Osteoblast (primary cell): ENCODE measurements at regions not wholly inside any gene's neighbourhood (a gene's known extent, or its start where the extent isn't known, plus 50 kb on each side); places are given as distances from the start of the nearest gene placed in this dataset.

Experiments used
- DNase-seq: peaks from one replicate; pipeline ENCODE4 v3.0.0; 2011; ENCODE audit warnings: low spot score, mixed read lengths; ENCODE audit not compliant: insufficient read length; ENCODE audit errors: missing footprints
- H2AFZ ChIP-seq: 2 replicates; pipeline ENCODE4 v1.6.0; 2011; ENCODE audit warnings: mild to moderate bottlenecking, low read length
- H3K27ac ChIP-seq: 2 replicates; pipeline ENCODE4 v1.5.1; 2011; ENCODE audit warnings: mild to moderate bottlenecking, low read depth, low read length, moderate library complexity
- H3K27me3 ChIP-seq: 2 replicates; pipeline ENCODE4 v1.6.0; 2012; ENCODE audit warnings: mild to moderate bottlenecking, control low read depth, inconsistent platforms, low read length, moderate library complexity; ENCODE audit not compliant: insufficient read depth
- H3K36me3 ChIP-seq: 2 replicates; pipeline ENCODE4 v1.5.1; 2011; ENCODE audit warnings: mild to moderate bottlenecking, low read length, control low read depth, moderate library complexity; ENCODE audit not compliant: insufficient read depth
- H3K4me1 ChIP-seq: 2 replicates; pipeline ENCODE4 v1.5.1; 2011; ENCODE audit warnings: mild to moderate bottlenecking, low read length, control low read depth, moderate library complexity; ENCODE audit not compliant: insufficient read depth
- H3K4me2 ChIP-seq: 2 replicates; pipeline ENCODE4 v1.6.0; 2011; ENCODE audit warnings: mild to moderate bottlenecking, low read length; ENCODE audit not compliant: insufficient read depth
- H3K4me3 ChIP-seq: fragments of 200-600 bp; sonication (generic); 3 replicates; pipeline ENCODE4 v1.5.1; 2012; ENCODE audit warnings: mild to moderate bottlenecking, low read length, inconsistent platforms; ENCODE audit not compliant: insufficient read depth
- H3K79me2 ChIP-seq: 2 replicates; pipeline ENCODE4 v1.6.0; 2012; ENCODE audit warnings: mild to moderate bottlenecking, low read length, control low read depth, inconsistent platforms; ENCODE audit not compliant: insufficient read depth
- H3K9me3 ChIP-seq: 2 replicates; pipeline ENCODE4 v1.5.1; 2011; ENCODE audit warnings: low read depth, low read length, control low read depth
- H4K20me1 ChIP-seq: 2 replicates; pipeline ENCODE4 v1.6.0; 2012; ENCODE audit warnings: mild to moderate bottlenecking, low read length, control low read depth; ENCODE audit not compliant: insufficient read depth
- TF ChIP-seq, protein P1 (sequence below): IDR thresholded peaks from 2 replicates; pipeline ENCODE4 v1.5.1; 2011; ENCODE audit warnings: mild to moderate bottlenecking, low read depth, low read length, moderate library complexity; ENCODE audit errors: extremely low read depth

DNA sequence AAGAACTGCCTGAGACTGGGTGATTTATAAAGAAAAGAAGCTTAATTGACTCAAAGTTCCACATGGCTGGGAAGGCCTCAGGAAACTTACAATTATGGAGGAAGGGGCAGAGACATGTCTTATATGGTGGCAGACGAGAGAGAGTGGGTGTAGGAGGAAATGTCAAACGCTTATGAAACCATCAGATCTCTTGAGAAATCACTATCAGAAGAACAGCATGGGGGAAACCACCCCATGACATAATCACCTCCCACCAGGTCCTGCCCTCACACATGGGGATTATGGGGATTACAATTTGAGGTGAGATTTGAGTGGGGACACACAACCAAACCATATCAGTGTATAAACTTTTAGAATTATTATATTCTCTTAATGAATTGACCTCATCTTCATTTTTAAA, 335.9 kb upstream of the DPYD start:
- no peaks in the 10 kb centered on the region for H3K36me3 ChIP-seq
- no peak for DNase-seq
- TF ChIP-seq, protein P1, sequence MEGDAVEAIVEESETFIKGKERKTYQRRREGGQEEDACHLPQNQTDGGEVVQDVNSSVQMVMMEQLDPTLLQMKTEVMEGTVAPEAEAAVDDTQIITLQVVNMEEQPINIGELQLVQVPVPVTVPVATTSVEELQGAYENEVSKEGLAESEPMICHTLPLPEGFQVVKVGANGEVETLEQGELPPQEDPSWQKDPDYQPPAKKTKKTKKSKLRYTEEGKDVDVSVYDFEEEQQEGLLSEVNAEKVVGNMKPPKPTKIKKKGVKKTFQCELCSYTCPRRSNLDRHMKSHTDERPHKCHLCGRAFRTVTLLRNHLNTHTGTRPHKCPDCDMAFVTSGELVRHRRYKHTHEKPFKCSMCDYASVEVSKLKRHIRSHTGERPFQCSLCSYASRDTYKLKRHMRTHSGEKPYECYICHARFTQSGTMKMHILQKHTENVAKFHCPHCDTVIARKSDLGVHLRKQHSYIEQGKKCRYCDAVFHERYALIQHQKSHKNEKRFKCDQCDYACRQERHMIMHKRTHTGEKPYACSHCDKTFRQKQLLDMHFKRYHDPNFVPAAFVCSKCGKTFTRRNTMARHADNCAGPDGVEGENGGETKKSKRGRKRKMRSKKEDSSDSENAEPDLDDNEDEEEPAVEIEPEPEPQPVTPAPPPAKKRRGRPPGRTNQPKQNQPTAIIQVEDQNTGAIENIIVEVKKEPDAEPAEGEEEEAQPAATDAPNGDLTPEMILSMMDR: no peak

DNA sequence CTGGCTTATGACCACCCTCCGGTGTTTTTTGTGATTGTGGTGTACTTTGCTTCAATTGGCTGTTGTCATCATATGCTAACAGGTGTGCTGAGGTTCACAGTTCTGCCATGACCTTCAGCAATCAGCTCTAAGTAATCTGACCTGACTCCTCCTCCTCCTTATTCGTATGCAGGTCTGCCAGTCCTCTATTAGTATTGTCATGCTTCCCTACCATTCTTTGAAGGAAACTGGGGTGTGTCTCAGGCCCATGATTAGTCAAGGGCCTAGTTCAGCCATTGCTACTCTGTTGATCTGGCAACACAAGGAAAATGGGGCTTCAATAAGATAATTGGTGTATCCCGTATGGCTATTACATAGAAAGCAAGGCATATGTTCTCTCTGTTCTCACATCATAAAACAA, 332.3 kb upstream of the DPYD start:
- H2AFZ ChIP-seq: no peak overlapping the region
- no peaks in the 10 kb centered on the region for H3K9me3 ChIP-seq
- no peaks in the 10 kb centered on the region for H3K27me3 ChIP-seq
- DNase-seq: no peak
- no peaks in the 10 kb centered on the region for H3K4me1 ChIP-seq
- H3K4me2 ChIP-seq: no peak overlapping the region
- H3K79me2 ChIP-seq: no peaks in the 10 kb centered on the region
- no peak overlapping the region for H3K27ac ChIP-seq
- no peaks in the 10 kb centered on the region for H4K20me1 ChIP-seq
- no peak overlapping the region for H3K4me3 ChIP-seq
- no peaks in the 10 kb centered on the region for H3K36me3 ChIP-seq
- TF ChIP-seq, protein P1: no peak

More for the DNA sequence above, 335.9 kb upstream of the DPYD start:
- H4K20me1 ChIP-seq: no peaks in the 10 kb centered on the region
- H3K27ac ChIP-seq: no peak overlapping the region
- H3K79me2 ChIP-seq: no peaks in the 10 kb centered on the region
- H3K9me3 ChIP-seq: no peaks in the 10 kb centered on the region
- H3K4me1 ChIP-seq: no peaks in the 10 kb centered on the region
- H3K27me3 ChIP-seq: no peaks in the 10 kb centered on the region
- no peak overlapping the region for H3K4me2 ChIP-seq
- H3K4me3 ChIP-seq: no peak overlapping the region
- H2AFZ ChIP-seq: no peak overlapping the region

DNA sequence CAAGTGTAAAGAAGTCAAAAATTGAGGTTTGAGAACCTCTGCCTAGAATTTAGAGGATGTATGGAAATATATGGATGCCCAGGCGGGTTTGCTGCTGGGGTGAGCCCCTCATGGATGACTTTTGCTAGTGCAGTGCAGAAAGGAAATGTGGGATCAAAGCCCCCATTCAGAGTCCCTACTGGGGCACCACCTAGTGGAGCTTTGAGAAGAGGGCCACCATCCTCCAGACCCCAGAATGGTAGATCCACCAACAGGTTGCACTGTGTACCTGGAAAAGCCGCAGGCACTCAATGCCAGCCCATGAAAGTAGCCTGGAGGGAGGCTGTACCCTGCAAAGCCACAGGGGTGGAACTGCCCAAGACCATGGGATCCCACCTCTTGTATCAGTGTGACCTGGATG, 330.7 kb upstream of the DPYD start:
- no peak overlapping the region for H2AFZ ChIP-seq
- no peak overlapping the region for H3K4me3 ChIP-seq
- no peak for DNase-seq
- no peak overlapping the region for H3K27ac ChIP-seq
- no peak overlapping the region for H3K4me2 ChIP-seq
- no peaks in the 10 kb centered on the region for H3K4me1 ChIP-seq
- no peaks in the 10 kb centered on the region for H4K20me1 ChIP-seq
- H3K79me2 ChIP-seq: no peaks in the 10 kb centered on the region
- TF ChIP-seq, protein P1: no peak
- no peaks in the 10 kb centered on the region for H3K36me3 ChIP-seq
- H3K27me3 ChIP-seq: no peaks in the 10 kb centered on the region
- no peaks in the 10 kb centered on the region for H3K9me3 ChIP-seq

DNA sequence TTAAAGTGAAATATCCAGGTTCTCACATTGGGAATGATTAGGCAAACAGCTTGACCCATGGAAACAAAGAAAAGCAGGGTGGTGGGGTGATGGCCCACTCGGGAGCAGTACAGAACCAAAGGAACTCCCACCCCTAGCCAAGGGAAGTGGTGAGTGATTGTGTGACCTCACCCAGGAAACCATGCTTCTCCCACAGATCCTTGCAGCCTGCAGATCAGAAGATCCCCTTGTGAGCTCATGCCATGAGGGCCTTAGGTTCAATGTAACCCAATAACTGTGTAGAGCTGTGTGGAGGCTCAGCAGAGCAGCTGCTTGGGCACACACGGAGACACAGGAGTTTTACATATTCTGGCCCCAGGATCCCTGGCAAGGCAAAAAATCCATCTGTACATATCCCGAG, 311.8 kb upstream of the DPYD start:
- H3K27ac ChIP-seq: no peak overlapping the region
- peaks cover 3% of the 10 kb centered on the region for H3K9me3 ChIP-seq
- TF ChIP-seq, protein P1: no peak
- H2AFZ ChIP-seq: no peak overlapping the region
- no peak for DNase-seq
- no peak overlapping the region for H3K4me3 ChIP-seq
- H3K4me2 ChIP-seq: no peak overlapping the region
- no peaks in the 10 kb centered on the region for H3K79me2 ChIP-seq
- H3K27me3 ChIP-seq: no peaks in the 10 kb centered on the region
- H3K36me3 ChIP-seq: no peaks in the 10 kb centered on the region
- no peaks in the 10 kb centered on the region for H3K4me1 ChIP-seq
- H4K20me1 ChIP-seq: no peaks in the 10 kb centered on the region
